ENCODE measurements at regions not wholly inside any gene's neighbourhood (a gene's known extent, or its start where the extent isn't known, plus 50 kb on each side); places are given as distances from the start of the nearest gene placed in this dataset.

GRCh38 chr17:12596961-12597360, 68.7 kb upstream of the MYOCD start:
- no peak for DNase-seq

DNA sequence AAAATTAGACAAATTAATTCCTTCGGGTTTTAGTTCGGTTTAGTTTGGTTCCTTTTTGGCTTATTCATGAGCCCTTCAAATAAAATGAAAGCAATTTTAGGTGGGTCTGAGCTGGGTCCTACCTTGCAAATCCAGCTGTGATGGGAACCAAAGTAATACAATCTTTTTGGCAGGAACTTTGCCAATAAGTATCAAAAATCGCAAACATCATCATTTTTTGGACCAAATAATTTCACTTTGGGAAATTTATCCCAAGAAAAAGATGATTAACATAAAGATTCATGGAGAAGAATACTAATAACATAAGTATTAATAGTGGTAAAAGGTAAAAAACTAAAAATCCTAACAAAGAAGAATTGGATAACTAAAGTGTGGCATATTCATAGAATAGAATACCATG, 67.8 kb upstream of the MYOCD start:
- DNase-seq: no peak

DNA sequence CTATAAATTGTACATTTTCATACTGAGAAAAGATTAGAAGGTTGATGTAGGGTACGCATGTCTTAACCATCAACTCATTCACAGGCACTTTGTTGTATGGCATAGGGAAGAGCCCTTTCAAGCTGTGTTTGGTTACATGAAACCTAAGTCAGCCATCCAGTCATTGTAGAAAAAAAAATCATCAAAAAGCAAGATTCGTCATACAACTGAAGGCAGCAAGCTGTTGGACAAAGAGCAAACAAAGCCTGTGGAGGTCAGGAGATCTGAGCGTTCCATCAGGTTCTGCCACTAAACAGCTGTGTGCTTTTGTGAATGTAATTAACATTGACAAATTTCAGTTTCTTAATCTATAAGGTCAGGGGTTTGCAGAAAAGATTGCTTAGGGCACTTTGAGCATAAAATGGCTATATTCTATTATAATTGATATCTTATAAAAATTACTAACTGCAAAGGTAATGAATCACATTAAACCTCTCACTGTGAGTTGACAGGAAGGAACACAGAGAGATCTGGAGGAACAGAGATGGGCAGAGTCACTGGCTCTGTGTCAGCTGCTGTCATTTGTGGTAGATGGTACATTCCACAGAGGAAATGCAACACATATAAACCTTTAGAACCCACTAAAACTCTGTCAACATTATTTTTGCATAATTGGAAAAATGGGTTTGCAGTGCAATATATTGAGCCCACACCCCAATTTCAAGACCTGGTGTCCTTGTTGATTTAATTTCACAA, 66.3 kb upstream of the MYOCD start:
- no peak for DNase-seq

- DNase-seq: no peak
Observed at GRCh38 chr17:12600349-12600748, 65.3 kb upstream of the MYOCD start.

DNA sequence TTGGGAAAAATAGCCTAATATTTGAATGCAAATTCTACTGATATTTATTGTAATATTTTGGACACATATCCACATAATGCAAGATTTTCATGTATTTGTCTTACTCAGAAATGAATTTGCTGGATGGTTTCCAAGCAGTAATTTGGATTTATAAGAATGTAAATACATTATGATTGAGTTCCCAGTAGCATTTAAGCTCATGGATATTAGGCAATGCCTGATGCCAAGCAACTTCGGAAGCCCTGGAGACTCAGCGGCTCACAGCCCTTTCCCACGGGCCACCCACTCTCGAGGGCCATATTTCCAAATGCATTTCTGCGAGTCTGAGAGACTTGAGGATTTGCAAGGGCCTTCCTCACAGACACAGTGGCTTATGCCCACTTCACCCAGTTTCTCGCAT, 62.1 kb upstream of the MYOCD start:
- no peak for DNase-seq

GRCh38 chr17:12605222-12605621, 60.5 kb upstream of the MYOCD start:
- DNase-seq: no peak

DNA sequence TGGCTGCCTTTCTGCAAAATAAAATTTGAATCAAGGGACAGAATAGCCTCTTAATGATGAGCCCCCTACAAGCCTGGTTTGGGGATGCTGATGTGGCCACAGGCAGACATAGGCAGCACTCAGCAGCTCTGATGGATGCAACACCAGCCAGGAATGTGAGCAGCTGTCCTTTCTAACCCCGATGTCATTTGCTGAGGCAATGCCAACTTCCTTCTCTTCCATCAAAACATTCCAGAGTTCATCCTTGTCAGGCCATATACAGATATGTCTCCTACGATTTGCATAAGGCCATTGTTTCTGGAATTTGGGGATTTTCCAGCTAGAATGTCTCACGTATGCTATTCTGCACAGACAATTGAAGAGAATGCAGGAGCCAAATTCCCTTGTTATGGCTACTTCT, 52.1 kb upstream of the MYOCD start:
- DNase-seq: no peak

All from activated CD4-positive, alpha-beta T cell treated with anti-CD3 and anti-CD28 coated beads, Interleukin-2, amount 50 U/mL, for 48 hours (primary cell).